ENCODE measurements at regions not wholly inside any gene's neighbourhood (a gene's known extent, or its start where the extent isn't known, plus 50 kb on each side); places are given as distances from the start of the nearest gene placed in this dataset.
"Not testable (repeated sequence)": the region's sequence is repeated elsewhere in the genome, so short reads cannot be mapped to it uniquely, and the experiment has no call there.

- not testable (repeated sequence) for H3K9me3 ChIP-seq (replicated peaks; ENCODE audit: control insufficient read depth, low read depth, low read length); H3K4me3 ChIP-seq (ENCODE audit: low read length); H3K27ac ChIP-seq (ENCODE audit: low read length); H3K36me3 ChIP-seq (ENCODE audit: control insufficient read depth, insufficient read depth, low read length); H3K4me1 ChIP-seq (ENCODE audit: control insufficient read depth, insufficient read depth, low read length); DNase-seq; H3K27me3 ChIP-seq (ENCODE audit: control insufficient read depth, insufficient read depth, low read length)
- 94% methylated on average over 29 of the region's 33 CpGs for WGBS (ENCODE audit: insufficient coverage)
Measured at GRCh38 chr13:43968943-43969690, 89.4 kb downstream of the LACC1 start.

GRCh38 chr13:43969919-43970318 is 90.2 kb downstream of the LACC1 start:
- H3K4me1 ChIP-seq (ENCODE audit: control insufficient read depth, insufficient read depth, low read length); H3K27ac ChIP-seq (ENCODE audit: low read length); H3K27me3 ChIP-seq (ENCODE audit: control insufficient read depth, insufficient read depth, low read length); H3K36me3 ChIP-seq (ENCODE audit: control insufficient read depth, insufficient read depth, low read length); DNase-seq; H3K9me3 ChIP-seq (replicated peaks; ENCODE audit: control insufficient read depth, low read depth, low read length); H3K4me3 ChIP-seq (ENCODE audit: low read length): not testable (repeated sequence)
- WGBS (ENCODE audit: insufficient coverage) = 98% methylated on average over 17 of the region's 27 CpGs

GRCh38 chr13:43970520-43971242 is 91.0 kb downstream of the LACC1 start:
- not testable (repeated sequence) for H3K36me3 ChIP-seq (ENCODE audit: control insufficient read depth, insufficient read depth, low read length); H3K4me3 ChIP-seq (ENCODE audit: low read length); H3K4me1 ChIP-seq (ENCODE audit: control insufficient read depth, insufficient read depth, low read length); H3K9me3 ChIP-seq (replicated peaks; ENCODE audit: control insufficient read depth, low read depth, low read length); H3K27ac ChIP-seq (ENCODE audit: low read length); DNase-seq; H3K27me3 ChIP-seq (ENCODE audit: control insufficient read depth, insufficient read depth, low read length)
- WGBS (ENCODE audit: insufficient coverage) = 97% methylated on average over 26 of the region's 36 CpGs

GRCh38 chr13:43971324-43971723 is 91.6 kb downstream of the LACC1 start:
- H3K27me3 ChIP-seq (ENCODE audit: control insufficient read depth, insufficient read depth, low read length); DNase-seq; H3K36me3 ChIP-seq (ENCODE audit: control insufficient read depth, insufficient read depth, low read length); H3K27ac ChIP-seq (ENCODE audit: low read length); H3K4me1 ChIP-seq (ENCODE audit: control insufficient read depth, insufficient read depth, low read length); H3K4me3 ChIP-seq (ENCODE audit: low read length); H3K9me3 ChIP-seq (replicated peaks; ENCODE audit: control insufficient read depth, low read depth, low read length): not testable (repeated sequence)
- no CpG with 5 or more reads among the region's 19 CpGs for WGBS (ENCODE audit: insufficient coverage)

- DNase-seq = no peak
- H3K27me3 ChIP-seq (ENCODE audit: control insufficient read depth, insufficient read depth, low read length) = peaks cover 2% of the 10 kb centered on the region
- no peak overlapping the region for H3K4me3 ChIP-seq (ENCODE audit: low read length)
- 20% methylated on average over 1 of the region's 1 CpG for WGBS (ENCODE audit: insufficient coverage)
- H3K36me3 ChIP-seq (ENCODE audit: control insufficient read depth, insufficient read depth, low read length) = no peaks in the 10 kb centered on the region
- no peaks in the 10 kb centered on the region for H3K4me1 ChIP-seq (ENCODE audit: control insufficient read depth, insufficient read depth, low read length)
- H3K9me3 ChIP-seq (replicated peaks; ENCODE audit: control insufficient read depth, low read depth, low read length) = no peaks in the 10 kb centered on the region
- H3K27ac ChIP-seq (ENCODE audit: low read length) = no peak overlapping the region
Measured at GRCh38 chr13:43977911-43978310, 98.2 kb downstream of the LACC1 start.

GRCh38 chr13:43978688-43979087 is 99.0 kb downstream of the LACC1 start:
- Histone ChIP-seq H3K4me3 (ENCODE audit: low read length) (no peak overlapping the region), H3K27me3 (ENCODE audit: control insufficient read depth, insufficient read depth, low read length) (peaks cover 2% of the 10 kb centered on the region), H3K36me3 (ENCODE audit: control insufficient read depth, insufficient read depth, low read length) (no peaks in the 10 kb centered on the region), H3K27ac (ENCODE audit: low read length) (no peak overlapping the region), H3K9me3 (replicated peaks; ENCODE audit: control insufficient read depth, low read depth, low read length) (no peaks in the 10 kb centered on the region), H3K4me1 (ENCODE audit: control insufficient read depth, insufficient read depth, low read length) (no peaks in the 10 kb centered on the region)
- DNase-seq = no peak
- no CpG with 5 or more reads among the region's 5 CpGs for WGBS (ENCODE audit: insufficient coverage)

GRCh38 chr13:43979492-43979891 is 99.8 kb downstream of the LACC1 start:
- no CpG with 5 or more reads among the region's 2 CpGs for WGBS (ENCODE audit: insufficient coverage)
- no peaks in the 10 kb centered on the region for H3K4me1 ChIP-seq (ENCODE audit: control insufficient read depth, insufficient read depth, low read length)

GRCh38 chr13:43980587-43980986 is 100.9 kb downstream of the LACC1 start:
- H3K9me3 ChIP-seq (replicated peaks; ENCODE audit: control insufficient read depth, low read depth, low read length) = no peaks in the 10 kb centered on the region
- no peaks in the 10 kb centered on the region for H3K4me1 ChIP-seq (ENCODE audit: control insufficient read depth, insufficient read depth, low read length)
- H3K4me3 ChIP-seq (ENCODE audit: low read length) = no peak overlapping the region
- no peaks in the 10 kb centered on the region for H3K36me3 ChIP-seq (ENCODE audit: control insufficient read depth, insufficient read depth, low read length)
- H3K27me3 ChIP-seq (ENCODE audit: control insufficient read depth, insufficient read depth, low read length) = peaks cover 2% of the 10 kb centered on the region
- no peak overlapping the region for H3K27ac ChIP-seq (ENCODE audit: low read length)
- DNase-seq = no peak
- WGBS (ENCODE audit: insufficient coverage) = no CpG with 5 or more reads among the region's 1 CpG

More at GRCh38 chr13:43979492-43979891, 99.8 kb downstream of the LACC1 start:
- H3K27ac ChIP-seq (ENCODE audit: low read length) = no peak overlapping the region
- DNase-seq = no peak
- no peak overlapping the region for H3K4me3 ChIP-seq (ENCODE audit: low read length)
- H3K9me3 ChIP-seq (replicated peaks; ENCODE audit: control insufficient read depth, low read depth, low read length) = no peaks in the 10 kb centered on the region
- H3K36me3 ChIP-seq (ENCODE audit: control insufficient read depth, insufficient read depth, low read length) = no peaks in the 10 kb centered on the region
- peaks cover 2% of the 10 kb centered on the region for H3K27me3 ChIP-seq (ENCODE audit: control insufficient read depth, insufficient read depth, low read length)

- Histone ChIP-seq H3K27me3 (ENCODE audit: control insufficient read depth, insufficient read depth, low read length) (peaks cover 2% of the 10 kb centered on the region), H3K9me3 (replicated peaks; ENCODE audit: control insufficient read depth, low read depth, low read length) (no peaks in the 10 kb centered on the region), H3K4me3 (ENCODE audit: low read length) (no peak overlapping the region), H3K36me3 (ENCODE audit: control insufficient read depth, insufficient read depth, low read length) (no peaks in the 10 kb centered on the region), H3K27ac (ENCODE audit: low read length) (no peak overlapping the region), H3K4me1 (ENCODE audit: control insufficient read depth, insufficient read depth, low read length) (no peaks in the 10 kb centered on the region)
- WGBS (ENCODE audit: insufficient coverage) = 86% methylated on average over 4 of the region's 5 CpGs
- DNase-seq = no peak
Measured at GRCh38 chr13:43981091-43981490, 101.4 kb downstream of the LACC1 start.

GRCh38 chr13:43981512-43982301 is 102.0 kb downstream of the LACC1 start:
- DNase-seq = no peak
- no peak overlapping the region for H3K4me3 ChIP-seq (ENCODE audit: low read length)
- no peaks in the 10 kb centered on the region for H3K4me1 ChIP-seq (ENCODE audit: control insufficient read depth, insufficient read depth, low read length)
- H3K9me3 ChIP-seq (replicated peaks; ENCODE audit: control insufficient read depth, low read depth, low read length) = no peaks in the 10 kb centered on the region
- WGBS (ENCODE audit: insufficient coverage) = 84% methylated on average over 3 of the region's 3 CpGs
- peaks cover under 1% of the 10 kb centered on the region for H3K27me3 ChIP-seq (ENCODE audit: control insufficient read depth, insufficient read depth, low read length)
- H3K36me3 ChIP-seq (ENCODE audit: control insufficient read depth, insufficient read depth, low read length) = no peaks in the 10 kb centered on the region
- no peak overlapping the region for H3K27ac ChIP-seq (ENCODE audit: low read length)
